GM18520 (cell line): ENCODE measurements at regions not wholly inside any gene's neighbourhood (a gene's known extent, or its start where the extent isn't known, plus 50 kb on each side); places are given as distances from the start of the nearest gene placed in this dataset.

Source experiments
- ATAC-seq: cut with Tn5 transposase; IDR thresholded peaks from one replicate; pipeline ENCODE4 v1.9.1; 2021; ENCODE audit not compliant: unreplicated experiment

- ATAC-seq = no peak
Observed at GRCh38 chr14:101236496-101237251, 324.6 kb upstream of the DIO3 start.

GRCh38 chr14:101237252-101237616, 324.1 kb upstream of the DIO3 start:
- no peak for ATAC-seq

GRCh38 chr14:101239065-101239464, 322.2 kb upstream of the DIO3 start:
- no peak for ATAC-seq

- no peak for ATAC-seq
Observed at GRCh38 chr14:101241147-101241546, 320.1 kb upstream of the DIO3 start.

GRCh38 chr14:101241807-101242278, 319.5 kb upstream of the DIO3 start:
- no peak for ATAC-seq

GRCh38 chr14:101242442-101243385, 318.6 kb upstream of the DIO3 start:
- ATAC-seq = no peak

GRCh38 chr14:101243587-101244338, 317.5 kb upstream of the DIO3 start:
- ATAC-seq = no peak

GRCh38 chr14:101246894-101247841, 314.1 kb upstream of the DIO3 start:
- no peak for ATAC-seq

GRCh38 chr14:101247842-101248725, 313.2 kb upstream of the DIO3 start:
- ATAC-seq = no peak

GRCh38 chr14:101248840-101249675, 312.2 kb upstream of the DIO3 start:
- ATAC-seq = no peak

- no peak for ATAC-seq
Observed at GRCh38 chr14:101249676-101250036, 311.6 kb upstream of the DIO3 start.

GRCh38 chr14:101250336-101250947, 310.9 kb upstream of the DIO3 start:
- ATAC-seq = no peak

GRCh38 chr14:101250948-101251811, 310.1 kb upstream of the DIO3 start:
- ATAC-seq = no peak

- ATAC-seq = no peak
Observed at GRCh38 chr14:101251812-101252442, 309.4 kb upstream of the DIO3 start.

- no peak for ATAC-seq
Observed at GRCh38 chr14:101252443-101253214, 308.7 kb upstream of the DIO3 start.

- ATAC-seq = no peak
Observed at GRCh38 chr14:101253948-101254347, 307.3 kb upstream of the DIO3 start.
